Spleen (tissue), 7 donors: ENCODE measurements at regions not wholly inside any gene's neighbourhood (a gene's known extent, or its start where the extent isn't known, plus 50 kb on each side); places are given as distances from the start of the nearest gene placed in this dataset.

Source experiments
- CTCF ChIP-seq, 11 experiments: fragments of 200-600 bp in 7 of 11; fragments of 450-650 bp in 4 of 11; sonication (generic) in 4 of 11; IDR thresholded peaks in 8 of 11; conservative IDR thresholded peaks in 3 of 11; 1 replicate in 7 of 11; 2 replicates in 4 of 11; pipeline versions ENCODE4 v1.4.0 to v1.8.0; 2016 to 2021; ENCODE audit warnings: antibody characterized with exemption in 11 of 11, inconsistent platforms in 4 of 11, mild to moderate bottlenecking in 1 of 11
- POLR2A ChIP-seq, 3 donors: fragments of 450-650 bp; IDR thresholded peaks; one replicate each; pipeline ENCODE4 v1.5.1; 2017; ENCODE audit warnings: antibody characterized with exemption in 3 of 3, mild to moderate bottlenecking in 1 of 3
- donor health status: DM: no; HTN: no; CAD: no; lungs with moderate emphysema.
- donor health status: DM: no; HTN: no; CAD: no.
- donor health status: DM: no; HTN: no; CAD: no.

- TF ChIP-seq CTCF (IDR thresholded peaks at IDR 0.05 in 8 of 11, conservative IDR thresholded peaks at IDR 0.05 in 3 of 11) (no peak), POLR2A (IDR thresholded peaks at IDR 0.05) (no peak)
These were observed 584.6 kb upstream of the KLHL29 start for GRCh38 chr2:22800412-22800811.
